ENCODE measurements at regions not wholly inside any gene's neighbourhood (a gene's known extent, or its start where the extent isn't known, plus 50 kb on each side); places are given as distances from the start of the nearest gene placed in this dataset.

DNA sequence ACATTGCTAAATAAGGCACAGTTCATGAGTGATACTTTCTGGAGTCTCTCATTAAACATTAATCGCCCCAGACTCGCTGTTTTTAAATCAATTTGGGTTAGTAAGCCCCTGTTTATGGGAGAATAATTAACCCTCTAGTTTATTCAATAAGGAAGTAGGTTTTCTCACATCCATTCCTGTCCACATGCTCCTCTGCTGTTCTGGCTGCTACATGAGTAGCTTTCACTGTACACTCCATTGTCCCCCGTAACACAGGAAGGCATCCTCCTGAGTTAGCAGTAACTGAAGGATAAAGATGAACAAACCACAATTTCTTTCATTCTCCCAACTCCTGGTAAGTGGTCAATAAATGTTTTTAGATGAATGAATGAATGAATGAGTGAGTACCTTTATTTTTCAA is 378.5 kb downstream of the DIPK2A start:
- TF ChIP-seq, protein P1, sequence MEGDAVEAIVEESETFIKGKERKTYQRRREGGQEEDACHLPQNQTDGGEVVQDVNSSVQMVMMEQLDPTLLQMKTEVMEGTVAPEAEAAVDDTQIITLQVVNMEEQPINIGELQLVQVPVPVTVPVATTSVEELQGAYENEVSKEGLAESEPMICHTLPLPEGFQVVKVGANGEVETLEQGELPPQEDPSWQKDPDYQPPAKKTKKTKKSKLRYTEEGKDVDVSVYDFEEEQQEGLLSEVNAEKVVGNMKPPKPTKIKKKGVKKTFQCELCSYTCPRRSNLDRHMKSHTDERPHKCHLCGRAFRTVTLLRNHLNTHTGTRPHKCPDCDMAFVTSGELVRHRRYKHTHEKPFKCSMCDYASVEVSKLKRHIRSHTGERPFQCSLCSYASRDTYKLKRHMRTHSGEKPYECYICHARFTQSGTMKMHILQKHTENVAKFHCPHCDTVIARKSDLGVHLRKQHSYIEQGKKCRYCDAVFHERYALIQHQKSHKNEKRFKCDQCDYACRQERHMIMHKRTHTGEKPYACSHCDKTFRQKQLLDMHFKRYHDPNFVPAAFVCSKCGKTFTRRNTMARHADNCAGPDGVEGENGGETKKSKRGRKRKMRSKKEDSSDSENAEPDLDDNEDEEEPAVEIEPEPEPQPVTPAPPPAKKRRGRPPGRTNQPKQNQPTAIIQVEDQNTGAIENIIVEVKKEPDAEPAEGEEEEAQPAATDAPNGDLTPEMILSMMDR (IDR thresholded peaks at IDR 0.05), result no peak
- no peak for TF ChIP-seq POLR2A (IDR thresholded peaks at IDR 0.05)

Measured in body of pancreas (tissue), 4 donors.